ENCODE measurements at regions not wholly inside any gene's neighbourhood (a gene's known extent, or its start where the extent isn't known, plus 50 kb on each side); places are given as distances from the start of the nearest gene placed in this dataset.
"Not testable (repeated sequence)": the region's sequence is repeated elsewhere in the genome, so short reads cannot be mapped to it uniquely, and the experiment has no call there.

DNA sequence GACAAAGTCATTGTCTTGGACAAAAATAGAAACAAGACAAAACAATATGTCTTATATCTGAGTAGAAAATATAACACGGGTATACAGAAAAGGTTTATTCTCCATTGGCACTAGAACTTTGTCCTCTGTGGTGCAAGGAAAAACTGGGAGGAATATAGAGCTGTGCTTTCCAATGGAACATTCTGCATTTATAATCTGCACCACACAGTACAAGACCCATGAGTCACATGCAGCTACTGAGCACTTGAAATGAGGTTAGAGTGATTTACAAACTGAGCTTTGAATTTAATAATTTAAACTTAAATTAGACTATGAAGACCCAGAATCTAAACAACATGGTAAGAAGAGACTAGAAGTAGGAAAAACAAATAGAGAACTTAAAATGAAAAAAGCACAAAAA, 86.1 kb downstream of the RAP2A start:
- no peak for DNase-seq (ENCODE audit: low read depth in 2 of 2)

GRCh38 chr13:97520866-97521265, 86.9 kb downstream of the RAP2A start:
- no peak for DNase-seq (ENCODE audit: low read depth in 2 of 2)

GRCh38 chr13:97521726-97522125, 87.8 kb downstream of the RAP2A start:
- no peak for DNase-seq (ENCODE audit: low read depth in 2 of 2)

DNA sequence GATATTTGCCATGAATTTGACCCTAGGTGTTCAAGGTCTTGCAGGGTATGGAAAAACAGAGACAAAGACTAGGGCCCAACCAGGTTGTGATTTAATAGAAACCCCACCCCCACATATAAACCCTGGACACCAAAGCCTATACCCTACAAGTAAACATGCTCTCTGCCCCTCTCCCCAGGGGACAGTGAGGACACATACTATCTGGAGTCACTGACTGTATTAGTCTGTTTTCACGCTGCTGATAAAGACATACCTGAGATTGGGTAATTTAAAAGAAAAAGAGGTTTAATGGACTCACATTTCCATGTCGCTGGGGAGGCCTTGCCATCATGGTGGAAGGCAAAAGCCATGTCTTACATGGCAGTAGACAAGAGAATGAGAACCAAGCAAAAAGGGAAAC, 88.3 kb downstream of the RAP2A start:
- no peak for DNase-seq (ENCODE audit: low read depth in 2 of 2)

DNA sequence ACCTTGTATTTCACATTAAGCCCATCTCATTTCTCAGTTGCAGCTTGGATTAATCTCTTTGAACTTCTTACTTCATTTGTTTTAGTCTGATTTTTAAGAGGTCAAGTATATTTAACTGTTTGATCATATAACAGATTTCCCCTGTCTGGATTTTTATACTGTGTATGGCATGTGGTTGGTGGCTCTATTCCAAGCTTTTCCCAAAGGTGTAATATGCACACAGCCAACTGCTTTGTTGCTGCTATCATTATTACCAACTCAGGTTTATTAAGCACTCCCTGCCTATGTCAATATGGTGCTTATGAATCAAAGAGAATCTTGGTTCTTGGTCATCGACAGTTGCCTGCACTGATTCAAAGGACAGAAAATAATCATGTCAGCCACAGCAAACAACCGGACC, 92.6 kb downstream of the RAP2A start:
- no peak for DNase-seq (ENCODE audit: low read depth in 2 of 2)

DNA sequence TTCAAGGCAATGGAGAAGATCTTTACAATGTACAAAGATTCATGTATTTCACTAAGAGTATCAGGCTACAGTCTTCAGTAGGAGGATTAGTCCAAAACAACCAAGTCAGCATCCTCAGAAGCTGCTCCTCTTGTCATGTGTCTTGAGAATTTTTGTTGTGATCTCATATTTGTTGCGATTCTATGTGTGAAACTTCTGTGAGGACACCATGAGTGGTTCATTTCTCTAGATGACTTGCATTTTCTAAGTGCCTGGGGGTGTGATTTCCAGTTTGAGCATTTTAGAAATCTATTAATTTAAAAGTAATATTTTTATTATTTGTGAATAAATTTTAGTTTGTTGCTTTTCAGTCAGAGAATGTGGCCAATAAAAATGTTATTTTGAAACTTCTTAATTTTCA, 94.5 kb downstream of the RAP2A start:
- no peak for DNase-seq (ENCODE audit: low read depth in 2 of 2)

GRCh38 chr13:97534540-97534939, 100.6 kb downstream of the RAP2A start:
- DNase-seq (ENCODE audit: low read depth in 2 of 2): no peak

DNA sequence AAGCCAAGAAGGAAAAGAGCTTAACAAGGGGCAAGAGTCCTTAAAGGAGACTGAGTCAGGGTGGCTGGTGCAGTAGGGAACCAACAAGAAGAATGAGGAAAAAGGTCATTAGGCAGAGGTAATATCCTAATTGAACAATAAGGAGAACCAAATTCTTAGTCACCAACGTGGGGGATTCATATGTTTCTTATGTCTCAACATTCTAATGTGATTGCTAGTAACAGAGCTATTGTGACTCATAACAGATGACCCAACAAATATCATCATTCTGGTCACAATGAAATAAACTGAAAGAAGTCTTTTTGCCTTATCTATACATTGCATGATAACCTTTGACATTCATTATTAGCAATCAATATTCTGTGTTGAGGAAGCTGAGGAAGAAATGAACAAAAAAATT, 101.6 kb downstream of the RAP2A start:
- DNase-seq (ENCODE audit: low read depth in 2 of 2): no peak

DNA sequence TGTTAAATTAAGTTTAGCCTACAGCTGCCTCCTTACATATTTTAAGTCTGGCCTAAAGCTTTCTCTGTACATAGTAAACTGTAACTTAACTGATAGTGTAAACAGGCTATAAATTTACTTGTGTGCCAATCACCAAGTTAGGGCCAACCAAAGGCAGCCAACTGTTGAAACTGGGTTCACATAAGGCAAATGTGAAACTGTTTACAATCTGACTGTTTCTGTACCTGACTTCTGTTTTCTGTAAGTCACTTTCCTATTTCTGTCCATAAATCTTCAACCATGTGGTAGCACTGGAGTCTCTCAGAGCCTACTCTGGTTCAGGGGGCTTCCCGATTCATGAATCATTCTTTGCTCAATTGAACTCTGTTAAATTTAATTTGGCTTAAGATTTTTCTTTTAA, 103.1 kb downstream of the RAP2A start:
- no peak for DNase-seq (ENCODE audit: low read depth in 2 of 2)

- DNase-seq (ENCODE audit: low read depth in 2 of 2): no peak
Measured at GRCh38 chr13:97538203-97538602, 104.2 kb downstream of the RAP2A start.

DNA sequence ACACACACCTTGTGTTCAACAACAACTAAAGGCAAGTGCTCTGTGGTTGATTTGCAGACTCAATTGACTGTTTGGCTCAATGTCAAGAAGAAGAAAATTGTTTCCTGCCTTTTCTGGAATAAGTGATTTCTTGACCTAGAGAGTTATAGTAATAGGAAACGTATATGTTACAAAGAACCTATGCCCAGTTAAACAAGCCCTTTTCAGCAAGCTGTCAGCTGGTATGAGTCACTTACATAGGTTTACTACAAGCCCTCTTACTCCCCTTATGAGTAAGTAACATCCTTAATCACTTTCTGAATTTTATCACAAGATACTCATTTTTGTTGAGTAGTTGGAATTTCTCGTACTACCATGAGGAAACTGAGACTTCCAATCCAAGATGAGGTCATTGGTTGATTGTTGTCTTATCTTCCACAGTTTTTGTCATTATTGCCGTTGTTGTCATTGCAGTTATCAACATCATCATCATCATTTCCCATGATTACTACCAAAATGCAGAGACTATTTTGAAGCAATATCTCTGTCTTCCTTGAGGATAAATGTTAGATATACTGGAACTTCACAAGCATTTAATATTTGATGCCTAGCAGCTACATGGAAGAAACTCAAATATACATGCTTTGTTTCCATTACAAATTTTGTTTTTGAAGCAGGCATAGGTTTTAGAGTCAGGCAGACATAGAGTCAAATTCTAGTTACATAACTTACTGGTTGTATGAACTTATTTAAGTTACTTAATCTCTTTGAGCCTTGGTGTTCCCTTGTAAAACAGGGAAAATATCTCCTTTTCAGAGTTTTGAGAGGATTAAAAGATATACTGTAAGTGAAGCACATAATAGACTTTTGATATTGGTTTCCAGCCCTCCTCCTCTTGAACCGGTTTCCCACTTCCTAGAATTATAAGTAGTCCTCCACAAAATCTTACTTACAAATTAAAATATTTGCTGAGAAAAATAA, 106.0 kb downstream of the RAP2A start:
- no peak for DNase-seq (ENCODE audit: low read depth in 2 of 2)

DNA sequence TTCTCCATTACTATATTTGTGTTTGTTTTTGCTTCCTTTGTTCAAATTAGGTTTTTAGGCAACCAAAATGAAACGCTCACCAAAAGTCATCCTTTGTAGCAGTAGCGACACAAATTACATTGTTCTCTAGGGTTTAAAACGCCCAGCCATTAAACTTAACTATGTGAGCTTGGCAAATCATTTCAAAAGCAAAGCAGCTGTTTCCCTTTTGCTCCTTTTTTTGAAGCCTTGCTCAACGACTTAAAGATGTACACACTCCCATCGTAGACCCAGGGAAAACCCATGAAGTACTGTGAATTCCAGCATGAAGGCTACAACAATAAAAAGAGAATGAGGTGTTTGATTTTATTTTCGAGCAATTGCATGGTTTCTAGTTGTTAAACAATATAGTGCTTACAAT, 106.7 kb downstream of the RAP2A start:
- DNase-seq (ENCODE audit: low read depth in 2 of 2): no peak

DNA sequence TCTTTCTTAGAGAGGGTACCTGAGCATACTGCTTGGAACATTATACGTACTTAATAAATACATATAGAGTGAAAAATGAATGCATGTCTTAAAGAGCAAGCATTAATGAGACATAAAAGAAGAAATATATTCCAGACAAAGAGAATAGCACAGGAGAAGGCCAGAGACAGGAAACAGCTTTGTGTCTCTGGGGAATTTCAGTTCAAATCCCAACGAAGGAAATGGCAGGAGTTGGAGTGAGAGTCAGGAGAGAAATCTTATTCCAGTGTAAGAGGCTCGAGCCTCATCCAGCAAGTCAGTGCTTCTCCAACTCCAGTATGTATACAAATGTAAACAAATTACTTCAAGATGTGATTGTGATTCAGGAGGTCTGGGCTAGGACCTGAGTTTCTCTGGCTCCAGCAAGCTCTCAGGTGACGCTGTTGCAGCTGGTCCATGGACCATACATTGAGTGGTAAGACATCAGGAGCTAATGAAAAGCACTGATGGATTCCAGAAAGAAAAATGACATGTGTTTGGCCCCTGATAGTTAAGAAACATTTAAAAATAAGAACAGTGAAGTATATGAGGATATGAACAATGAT, 108.2 kb downstream of the RAP2A start:
- DNase-seq (ENCODE audit: low read depth in 2 of 2): no peak

GRCh38 chr13:97544031-97544765, 110.2 kb downstream of the RAP2A start:
- no peak for DNase-seq (ENCODE audit: low read depth in 2 of 2)

DNA sequence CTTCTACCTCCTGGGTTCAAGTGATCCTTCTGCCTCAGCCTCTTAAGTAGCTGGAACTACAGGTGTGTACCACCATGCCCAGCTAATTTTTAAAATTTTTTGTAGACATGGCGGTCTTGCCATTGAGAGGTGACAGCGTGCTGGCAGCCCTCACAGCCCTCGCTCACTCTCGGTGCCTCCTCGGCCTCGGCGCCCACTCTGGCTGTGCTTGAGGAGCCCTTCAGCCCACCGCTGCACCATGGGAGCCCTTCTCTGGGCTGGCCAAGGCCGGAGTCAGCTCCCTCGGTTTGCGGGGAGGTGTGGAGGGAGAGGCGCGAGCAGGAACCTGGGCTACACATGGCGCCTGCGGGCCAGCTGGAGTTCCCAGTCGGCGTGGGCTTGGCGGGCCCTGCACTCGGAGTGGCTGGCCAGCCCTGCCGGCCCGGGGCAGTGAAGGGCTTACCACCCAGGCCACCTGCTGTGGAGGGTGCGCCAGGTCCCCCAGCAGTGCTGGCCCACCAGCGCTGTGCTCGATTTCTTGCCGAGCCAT, 111.1 kb downstream of the RAP2A start:
- DNase-seq (ENCODE audit: low read depth in 2 of 2): not testable (repeated sequence)

GRCh38 chr13:97548138-97548537, 114.2 kb downstream of the RAP2A start:
- DNase-seq (ENCODE audit: low read depth in 2 of 2): no peak

DNA sequence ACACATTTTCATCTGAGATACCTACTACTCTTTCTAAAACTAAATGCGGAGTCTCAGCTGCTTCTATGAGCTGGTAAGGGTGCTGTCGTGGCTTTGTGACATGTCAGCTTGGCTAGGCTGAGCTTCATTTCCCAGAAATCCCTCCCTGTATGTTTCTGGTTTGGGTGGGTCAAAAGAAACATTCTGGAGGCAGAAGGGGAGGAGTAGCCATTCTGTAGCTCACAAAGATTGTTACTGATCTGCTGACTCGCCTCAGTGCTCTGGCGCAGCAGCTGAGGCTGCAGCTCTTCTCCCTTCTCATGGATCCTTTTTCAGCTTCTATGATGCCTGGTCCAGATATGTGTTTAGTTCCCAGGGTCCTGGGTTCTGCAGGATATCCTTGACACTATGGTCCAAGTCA, 114.7 kb downstream of the RAP2A start:
- no peak for DNase-seq (ENCODE audit: low read depth in 2 of 2)

DNA sequence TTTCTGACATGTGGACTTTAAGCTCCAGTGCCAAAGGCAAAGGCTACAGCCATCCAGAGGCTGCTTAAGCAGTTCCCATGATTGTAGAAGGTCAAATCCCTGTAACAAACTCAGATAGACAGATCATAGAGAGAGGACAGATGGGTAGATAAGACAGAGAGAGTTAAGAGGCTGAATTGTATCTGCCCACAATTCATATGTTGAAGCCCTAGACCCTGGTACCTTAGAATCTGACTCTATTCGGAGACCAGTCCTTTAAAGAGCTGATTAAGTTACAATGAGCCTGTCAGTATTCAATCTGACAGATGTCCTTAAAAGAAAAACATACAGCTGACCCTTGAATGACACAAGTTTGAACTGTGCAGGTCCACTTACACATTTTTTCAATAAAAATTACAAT, 115.2 kb downstream of the RAP2A start:
- no peak for DNase-seq (ENCODE audit: low read depth in 2 of 2)

DNA sequence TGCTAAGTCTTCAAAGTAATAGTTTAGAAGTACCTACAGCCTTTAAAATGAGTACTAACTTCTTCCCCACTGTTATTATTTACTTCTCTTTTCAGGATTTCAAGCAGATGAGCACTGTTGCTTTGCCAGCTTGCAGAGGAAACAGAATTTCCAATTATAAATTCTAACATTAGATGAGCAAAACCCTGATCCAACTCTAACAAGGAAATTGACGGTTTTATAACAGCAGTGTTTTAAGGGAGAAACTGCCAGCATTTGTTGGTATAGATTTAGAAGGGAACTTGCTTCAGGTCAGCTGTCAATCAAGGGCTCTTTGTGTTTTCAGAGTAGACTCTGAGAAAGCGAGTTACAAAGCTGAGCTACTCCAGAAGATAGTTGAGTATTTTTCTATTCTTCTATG, 120.5 kb downstream of the RAP2A start:
- no peak for DNase-seq (ENCODE audit: low read depth in 2 of 2)

DNA sequence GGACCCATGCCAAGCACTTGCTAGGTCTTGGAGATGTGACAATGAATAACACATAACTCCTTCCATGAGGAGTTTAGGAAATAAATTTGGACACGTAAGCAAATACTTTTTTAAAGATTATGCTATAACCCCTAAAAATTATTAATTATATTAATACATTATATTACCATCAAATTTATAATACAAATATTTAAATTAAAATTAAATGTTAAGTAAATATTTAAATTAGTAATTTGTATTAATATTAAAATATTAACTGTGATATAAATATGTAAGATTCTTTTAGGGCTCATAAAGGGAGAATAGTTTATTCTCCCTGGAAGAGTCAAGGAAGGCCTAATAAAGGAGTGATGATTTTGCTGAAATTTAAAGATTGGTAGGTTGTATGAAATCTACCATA, 121.1 kb downstream of the RAP2A start:
- DNase-seq (ENCODE audit: low read depth in 2 of 2): no peak

DNA sequence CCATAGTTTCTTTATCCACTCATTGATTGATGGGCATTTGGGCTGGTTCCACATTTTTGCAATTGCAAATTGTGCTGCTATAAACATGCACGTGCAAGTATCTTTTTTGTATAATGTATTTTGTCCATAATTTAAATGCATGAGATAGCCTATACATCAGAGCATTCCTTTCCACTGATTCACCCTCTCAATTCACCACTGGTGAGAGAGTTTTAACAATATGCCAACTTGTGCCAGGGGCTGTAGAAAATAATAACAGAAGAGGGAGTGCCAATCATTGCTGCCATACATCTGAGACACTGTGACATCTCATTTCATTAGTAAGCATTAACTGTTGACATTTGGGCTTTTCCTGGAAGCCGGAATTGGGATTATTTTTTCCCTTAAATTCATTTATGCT, 125.1 kb downstream of the RAP2A start:
- DNase-seq (ENCODE audit: low read depth in 2 of 2): no peak

DNA sequence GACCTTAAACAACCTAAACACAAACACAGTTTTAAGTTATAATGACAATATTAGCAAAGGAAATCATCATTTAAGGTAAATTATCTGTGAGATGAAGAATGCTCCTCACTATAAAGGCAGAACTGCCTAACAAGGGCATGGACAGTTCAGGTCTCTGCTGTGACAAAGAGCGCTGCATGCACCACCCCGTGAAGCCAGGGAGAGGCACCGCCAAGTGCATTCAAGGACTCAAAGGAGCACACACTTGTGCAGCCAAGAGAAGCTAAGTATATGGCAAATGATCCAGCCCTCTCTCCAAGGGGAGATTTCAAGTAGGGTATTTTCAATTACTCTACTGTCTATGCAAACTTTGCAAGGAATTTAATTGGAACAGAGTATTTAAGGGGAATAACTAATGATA, 126.0 kb downstream of the RAP2A start:
- DNase-seq (ENCODE audit: low read depth in 2 of 2): no peak

DNA sequence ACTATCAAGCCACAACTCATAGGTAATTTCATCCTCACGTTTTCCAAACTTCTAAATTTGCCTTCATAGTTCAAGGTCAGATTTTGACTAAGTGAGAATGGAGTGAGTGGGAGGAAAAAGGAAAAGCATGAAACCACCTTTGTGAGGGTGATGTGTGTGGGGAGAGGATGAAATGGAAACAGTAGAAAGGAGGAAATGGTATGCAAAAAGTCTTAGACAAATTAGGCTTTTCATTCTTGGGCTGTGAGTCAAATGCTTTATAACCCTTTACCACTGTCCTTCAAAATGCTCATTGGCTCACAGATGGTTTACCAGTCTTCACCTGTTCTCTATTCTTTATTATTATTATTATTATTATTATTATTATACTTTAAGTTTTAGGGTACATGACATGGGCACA, 127.2 kb downstream of the RAP2A start:
- no peak for DNase-seq (ENCODE audit: low read depth in 2 of 2)

Data from stimulated activated CD8-positive, alpha-beta memory T cell treated with anti-CD3 and anti-CD28 coated beads, Interleukin-15, amount 100 ng/mL, for 48 hours (primary cell).